ENCODE measurements at regions not wholly inside any gene's neighbourhood (a gene's known extent, or its start where the extent isn't known, plus 50 kb on each side); places are given as distances from the start of the nearest gene placed in this dataset.

GRCh38 chr7:45482451-45482850, 91.7 kb upstream of the ADCY1 start:
- H3K9me3 Mint-ChIP-seq (ENCODE audit: unreplicated experiment): no peaks in the 10 kb centered on the region
- peaks cover 2% of the 10 kb centered on the region for H3K27me3 Mint-ChIP-seq (ENCODE audit: unreplicated experiment)
- no peak overlapping the region for H3K4me3 Mint-ChIP-seq (ENCODE audit: unreplicated experiment)
- no peaks in the 10 kb centered on the region for H3K4me1 Mint-ChIP-seq (ENCODE audit: low read depth, unreplicated experiment)
- DNase-seq: no peak
- H3K27ac Mint-ChIP-seq (ENCODE audit: unreplicated experiment): no peak overlapping the region
- no peaks in the 10 kb centered on the region for H3K36me3 Mint-ChIP-seq (ENCODE audit: unreplicated experiment)
- TF ChIP-seq, protein P1, sequence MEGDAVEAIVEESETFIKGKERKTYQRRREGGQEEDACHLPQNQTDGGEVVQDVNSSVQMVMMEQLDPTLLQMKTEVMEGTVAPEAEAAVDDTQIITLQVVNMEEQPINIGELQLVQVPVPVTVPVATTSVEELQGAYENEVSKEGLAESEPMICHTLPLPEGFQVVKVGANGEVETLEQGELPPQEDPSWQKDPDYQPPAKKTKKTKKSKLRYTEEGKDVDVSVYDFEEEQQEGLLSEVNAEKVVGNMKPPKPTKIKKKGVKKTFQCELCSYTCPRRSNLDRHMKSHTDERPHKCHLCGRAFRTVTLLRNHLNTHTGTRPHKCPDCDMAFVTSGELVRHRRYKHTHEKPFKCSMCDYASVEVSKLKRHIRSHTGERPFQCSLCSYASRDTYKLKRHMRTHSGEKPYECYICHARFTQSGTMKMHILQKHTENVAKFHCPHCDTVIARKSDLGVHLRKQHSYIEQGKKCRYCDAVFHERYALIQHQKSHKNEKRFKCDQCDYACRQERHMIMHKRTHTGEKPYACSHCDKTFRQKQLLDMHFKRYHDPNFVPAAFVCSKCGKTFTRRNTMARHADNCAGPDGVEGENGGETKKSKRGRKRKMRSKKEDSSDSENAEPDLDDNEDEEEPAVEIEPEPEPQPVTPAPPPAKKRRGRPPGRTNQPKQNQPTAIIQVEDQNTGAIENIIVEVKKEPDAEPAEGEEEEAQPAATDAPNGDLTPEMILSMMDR (IDR thresholded peaks at IDR 0.05; ENCODE audit: partially characterized antibody, unreplicated experiment): no peak

DNA sequence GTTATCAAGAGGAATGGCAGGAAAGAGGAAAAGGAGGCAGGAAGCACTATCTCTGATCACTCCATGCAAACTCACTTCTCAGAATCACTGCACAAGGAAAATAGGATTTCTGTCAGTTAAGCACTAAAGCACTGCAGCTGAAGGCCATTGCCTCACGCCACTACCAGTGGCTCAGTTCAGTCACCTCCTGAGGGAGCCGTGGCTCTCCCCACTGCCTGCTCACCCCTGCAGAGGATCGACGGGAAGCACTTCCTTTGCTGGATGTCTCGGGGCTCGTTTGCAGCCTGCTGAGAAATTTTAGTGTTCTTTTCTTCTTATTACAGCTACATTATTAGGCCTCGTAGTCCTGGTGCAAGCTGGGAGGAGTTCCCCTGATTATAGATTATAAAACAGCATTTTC, 90.1 kb upstream of the ADCY1 start:
- no peak overlapping the region for H3K27ac Mint-ChIP-seq (ENCODE audit: unreplicated experiment)
- TF ChIP-seq, protein P1 (IDR thresholded peaks at IDR 0.05; ENCODE audit: partially characterized antibody, unreplicated experiment): no peak
- no peaks in the 10 kb centered on the region for H3K9me3 Mint-ChIP-seq (ENCODE audit: unreplicated experiment)
- no peaks in the 10 kb centered on the region for H3K4me1 Mint-ChIP-seq (ENCODE audit: low read depth, unreplicated experiment)
- no peak for DNase-seq
- no peaks in the 10 kb centered on the region for H3K36me3 Mint-ChIP-seq (ENCODE audit: unreplicated experiment)
- peaks cover 2% of the 10 kb centered on the region for H3K27me3 Mint-ChIP-seq (ENCODE audit: unreplicated experiment)
- H3K4me3 Mint-ChIP-seq (ENCODE audit: unreplicated experiment): no peak overlapping the region

GRCh38 chr7:45486575-45486974, 87.6 kb upstream of the ADCY1 start:
- Mint-ChIP-seq H3K27ac (ENCODE audit: unreplicated experiment) (no peak overlapping the region), H3K4me3 (ENCODE audit: unreplicated experiment) (no peak overlapping the region), H3K4me1 (ENCODE audit: low read depth, unreplicated experiment) (no peaks in the 10 kb centered on the region), H3K27me3 (ENCODE audit: unreplicated experiment) (peaks cover 7% of the 10 kb centered on the region), H3K36me3 (ENCODE audit: unreplicated experiment) (no peaks in the 10 kb centered on the region), H3K9me3 (ENCODE audit: unreplicated experiment) (no peaks in the 10 kb centered on the region)
- TF ChIP-seq, protein P1 (IDR thresholded peaks at IDR 0.05; ENCODE audit: partially characterized antibody, unreplicated experiment): no peak
- no peak for DNase-seq

DNA sequence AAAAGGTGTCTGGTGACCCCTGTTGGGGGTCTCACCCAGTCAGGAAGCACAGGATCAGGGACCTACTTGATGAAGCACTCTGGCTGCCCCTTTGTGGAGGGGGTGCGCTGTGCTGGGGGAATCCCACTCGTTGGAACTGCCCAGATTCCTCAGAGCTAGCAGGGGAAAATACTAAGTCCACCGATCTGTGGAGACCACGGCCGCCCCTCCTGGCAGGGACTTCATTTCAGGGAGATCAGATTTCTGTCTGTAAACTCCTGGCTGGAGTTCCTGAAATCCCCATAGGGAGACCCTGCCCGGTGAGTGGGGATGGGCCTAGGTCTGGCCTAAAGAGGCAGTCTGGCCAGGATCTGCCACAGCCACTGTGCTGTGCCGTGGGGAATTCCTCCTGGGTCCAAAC, 79.3 kb upstream of the ADCY1 start:
- Mint-ChIP-seq H3K27me3 (ENCODE audit: unreplicated experiment) (peaks cover 4% of the 10 kb centered on the region), H3K4me1 (ENCODE audit: low read depth, unreplicated experiment) (no peaks in the 10 kb centered on the region), H3K4me3 (ENCODE audit: unreplicated experiment) (no peak overlapping the region), H3K27ac (ENCODE audit: unreplicated experiment) (no peak overlapping the region), H3K36me3 (ENCODE audit: unreplicated experiment) (peaks cover 5% of the 10 kb centered on the region), H3K9me3 (ENCODE audit: unreplicated experiment) (no peaks in the 10 kb centered on the region)
- TF ChIP-seq, protein P1 (IDR thresholded peaks at IDR 0.05; ENCODE audit: partially characterized antibody, unreplicated experiment): no peak
- DNase-seq: peak; percentile 22

GRCh38 chr7:45495618-45496017, 78.5 kb upstream of the ADCY1 start:
- Mint-ChIP-seq H3K36me3 (ENCODE audit: unreplicated experiment) (peaks cover 5% of the 10 kb centered on the region), H3K27me3 (ENCODE audit: unreplicated experiment) (no peaks in the 10 kb centered on the region), H3K9me3 (ENCODE audit: unreplicated experiment) (no peaks in the 10 kb centered on the region), H3K4me3 (ENCODE audit: unreplicated experiment) (no peak overlapping the region), H3K4me1 (ENCODE audit: low read depth, unreplicated experiment) (no peaks in the 10 kb centered on the region), H3K27ac (ENCODE audit: unreplicated experiment) (no peak overlapping the region)
- TF ChIP-seq, protein P1 (IDR thresholded peaks at IDR 0.05; ENCODE audit: partially characterized antibody, unreplicated experiment): no peak
- no peak for DNase-seq

Measured in glutamatergic neuron (in vitro differentiated cells).